Neural cell (in vitro differentiated cells): ENCODE measurements at regions not wholly inside any gene's neighbourhood (a gene's known extent, or its start where the extent isn't known, plus 50 kb on each side); places are given as distances from the start of the nearest gene placed in this dataset.

Experiments used
- EP300 ChIP-seq: fragments of 450-650 bp; conservative IDR thresholded peaks from 2 replicates; pipeline ENCODE4 v1.6.1; 2014; ENCODE audit warnings: antibody characterized with exemption, mild to moderate bottlenecking, moderate library complexity; ENCODE audit not compliant: poor library complexity, severe bottlenecking
- EZH2 ChIP-seq: fragments of 200-600, 300-800 bp; shearing (Covaris generic), sonication (generic); IDR thresholded peaks from 2 replicates; pipeline ENCODE4 v1.6.1; 2014; ENCODE audit warnings: antibody characterized with exemption, low read length, borderline replicate concordance, mild to moderate bottlenecking; ENCODE audit not compliant: insufficient read depth, poor library complexity, severe bottlenecking
- POLR2AphosphoS5 ChIP-seq: IDR thresholded peaks from 2 replicates; pipeline ENCODE4 v1.6.1; 2012
- TF ChIP-seq, protein P1 (sequence below): fragments of 450-650 bp; IDR thresholded peaks from 2 replicates; pipeline ENCODE4 v1.5.1; 2014; ENCODE audit warnings: antibody characterized with exemption, mild to moderate bottlenecking, moderate library complexity; ENCODE audit not compliant: poor library complexity, severe bottlenecking

DNA sequence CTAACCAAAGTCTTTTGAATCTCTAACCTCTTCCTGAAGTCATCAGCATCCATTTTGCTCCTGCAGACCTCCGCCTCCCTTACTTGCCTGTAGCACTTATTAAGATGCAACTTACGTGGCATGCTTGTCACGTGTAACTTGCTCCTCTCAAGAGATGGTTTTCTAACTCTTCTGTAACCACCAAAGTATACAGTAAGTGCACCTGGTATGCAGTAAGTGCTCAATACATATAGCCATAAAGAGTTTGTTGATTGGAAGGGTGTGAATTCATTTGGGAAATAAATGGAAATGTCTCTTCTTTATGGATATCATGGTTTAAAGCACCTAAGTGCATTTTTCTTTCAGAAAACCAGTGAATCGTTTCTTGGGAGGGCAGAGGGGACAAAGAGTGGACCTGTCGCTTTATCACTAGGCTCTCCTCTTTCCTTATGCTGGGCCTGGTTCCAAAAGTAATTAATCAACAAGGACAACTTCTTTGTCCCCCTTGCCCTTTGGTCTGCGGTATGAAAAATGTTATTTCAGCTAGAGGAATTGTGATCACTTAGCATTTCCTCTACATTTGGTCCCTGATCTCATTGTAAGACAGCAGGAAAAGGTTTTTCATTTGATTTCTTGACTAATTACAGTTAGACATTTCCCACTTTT lies 370.0 kb upstream of the SPRED2 start:
- TF ChIP-seq POLR2AphosphoS5 = no peak
- TF ChIP-seq EZH2 = no peak
- TF ChIP-seq, protein P1, sequence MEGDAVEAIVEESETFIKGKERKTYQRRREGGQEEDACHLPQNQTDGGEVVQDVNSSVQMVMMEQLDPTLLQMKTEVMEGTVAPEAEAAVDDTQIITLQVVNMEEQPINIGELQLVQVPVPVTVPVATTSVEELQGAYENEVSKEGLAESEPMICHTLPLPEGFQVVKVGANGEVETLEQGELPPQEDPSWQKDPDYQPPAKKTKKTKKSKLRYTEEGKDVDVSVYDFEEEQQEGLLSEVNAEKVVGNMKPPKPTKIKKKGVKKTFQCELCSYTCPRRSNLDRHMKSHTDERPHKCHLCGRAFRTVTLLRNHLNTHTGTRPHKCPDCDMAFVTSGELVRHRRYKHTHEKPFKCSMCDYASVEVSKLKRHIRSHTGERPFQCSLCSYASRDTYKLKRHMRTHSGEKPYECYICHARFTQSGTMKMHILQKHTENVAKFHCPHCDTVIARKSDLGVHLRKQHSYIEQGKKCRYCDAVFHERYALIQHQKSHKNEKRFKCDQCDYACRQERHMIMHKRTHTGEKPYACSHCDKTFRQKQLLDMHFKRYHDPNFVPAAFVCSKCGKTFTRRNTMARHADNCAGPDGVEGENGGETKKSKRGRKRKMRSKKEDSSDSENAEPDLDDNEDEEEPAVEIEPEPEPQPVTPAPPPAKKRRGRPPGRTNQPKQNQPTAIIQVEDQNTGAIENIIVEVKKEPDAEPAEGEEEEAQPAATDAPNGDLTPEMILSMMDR = no peak
- no peak for TF ChIP-seq EP300
